ENCODE measurements at regions not wholly inside any gene's neighbourhood (a gene's known extent, or its start where the extent isn't known, plus 50 kb on each side); places are given as distances from the start of the nearest gene placed in this dataset.

DNA sequence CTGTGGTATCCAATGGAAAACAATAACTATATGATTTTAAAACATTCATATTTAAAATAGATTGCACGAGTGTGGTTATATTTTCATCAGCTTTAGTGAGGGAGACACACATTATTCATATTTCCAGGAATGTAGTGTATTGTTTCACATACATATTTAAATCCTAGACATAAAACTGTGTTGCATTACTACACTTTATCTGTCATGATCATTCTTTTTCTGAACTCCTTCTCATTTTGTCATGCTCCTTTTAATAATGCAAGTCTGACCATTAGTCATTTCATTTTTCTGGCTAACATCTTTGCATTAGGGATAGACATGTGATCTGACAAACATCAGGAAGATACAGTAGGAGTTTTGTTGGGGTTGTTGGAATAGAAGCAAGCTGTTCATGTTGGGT, 1382.7 kb downstream of the PCDH7 start:
- Mint-ChIP-seq H3K9me3 (peaks cover 13 to 18% of the 10 kb centered on the region in 2 donors), H3K27ac (no peak overlapping the region), H3K36me3 (peaks cover 0 to 4% of the 10 kb centered on the region in 2 donors)
- DNase-seq (ENCODE audit: low spot score in 2 of 2): no peak
- no peak for ATAC-seq

DNA sequence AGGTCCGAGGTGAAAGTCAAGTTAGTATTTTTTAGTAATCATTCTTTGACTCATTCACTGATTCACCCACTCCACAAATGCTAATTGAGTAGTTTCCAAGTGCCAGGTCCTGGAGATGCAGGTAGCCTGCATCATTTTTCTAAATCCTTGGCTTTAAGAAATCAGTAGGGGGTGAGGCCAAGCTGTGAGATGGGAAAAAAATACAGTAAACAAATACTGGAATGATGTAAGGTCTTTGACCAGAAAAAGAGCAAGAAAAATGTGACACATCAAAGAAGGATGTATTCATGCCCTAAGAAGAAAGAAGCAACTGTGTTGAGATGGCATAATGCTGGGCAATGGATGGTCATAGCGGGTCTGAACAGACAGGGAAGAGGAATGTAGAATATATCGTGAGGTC, 1386.6 kb downstream of the PCDH7 start:
- ATAC-seq (no peak), DNase-seq (ENCODE audit: low spot score in 2 of 2) (no peak)
- no peak overlapping the region for H3K27ac Mint-ChIP-seq
- peaks cover 0 to 4% of the 10 kb centered on the region in 2 donors for H3K36me3 Mint-ChIP-seq
- H3K9me3 Mint-ChIP-seq: peaks cover 19 to 27% of the 10 kb centered on the region in 2 donors

DNA sequence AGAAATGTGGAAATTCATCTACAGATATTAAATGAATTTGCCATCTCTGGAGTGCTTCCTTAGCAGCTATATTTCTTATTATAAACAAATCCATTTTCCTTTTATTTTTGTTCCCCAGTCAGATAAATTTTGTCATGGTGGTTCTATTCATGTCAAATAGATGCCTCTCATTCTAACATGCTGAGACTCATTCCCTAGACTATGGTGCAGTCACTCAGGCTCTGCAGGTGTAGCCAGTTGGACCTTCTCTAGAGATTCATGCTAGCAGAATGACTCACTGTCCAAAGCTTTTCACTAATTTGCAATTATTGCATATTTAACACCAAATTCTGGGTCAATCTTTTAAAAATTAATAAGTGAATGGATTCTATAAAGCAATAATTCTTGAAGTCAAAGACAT, 1392.7 kb downstream of the PCDH7 start:
- Mint-ChIP-seq H3K9me3 (peaks cover 6 to 9% of the 10 kb centered on the region in 2 donors), H3K36me3 (no peaks in the 10 kb centered on the region), H3K27ac (no peak overlapping the region)
- no peak for DNase-seq (ENCODE audit: low spot score in 2 of 2)
- no peak for ATAC-seq

DNA sequence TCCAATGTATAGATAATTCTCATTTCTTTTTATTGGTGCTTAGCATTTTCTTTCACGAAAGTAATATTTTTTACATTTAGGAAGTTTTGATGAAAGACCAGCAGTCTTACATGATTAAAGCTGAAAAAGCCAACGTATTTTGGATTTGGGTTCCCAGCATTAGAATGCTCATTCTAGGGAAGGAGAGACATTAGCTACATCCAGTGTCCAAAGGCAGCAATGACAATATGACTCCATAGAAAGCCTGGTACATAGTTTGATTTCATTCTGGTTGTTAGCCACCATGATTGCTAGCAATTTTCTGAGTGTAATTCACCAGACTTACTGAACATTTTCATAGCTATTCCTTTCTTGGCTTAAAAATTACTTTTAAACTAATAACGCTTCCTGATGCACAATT, 1397.5 kb downstream of the PCDH7 start:
- no peak for ATAC-seq
- DNase-seq (ENCODE audit: low spot score in 2 of 2): no peak
- H3K36me3 Mint-ChIP-seq: no peaks in the 10 kb centered on the region
- peaks cover 0 to 15% of the 10 kb centered on the region in 2 donors for H3K9me3 Mint-ChIP-seq
- no peak overlapping the region for H3K27ac Mint-ChIP-seq

DNA sequence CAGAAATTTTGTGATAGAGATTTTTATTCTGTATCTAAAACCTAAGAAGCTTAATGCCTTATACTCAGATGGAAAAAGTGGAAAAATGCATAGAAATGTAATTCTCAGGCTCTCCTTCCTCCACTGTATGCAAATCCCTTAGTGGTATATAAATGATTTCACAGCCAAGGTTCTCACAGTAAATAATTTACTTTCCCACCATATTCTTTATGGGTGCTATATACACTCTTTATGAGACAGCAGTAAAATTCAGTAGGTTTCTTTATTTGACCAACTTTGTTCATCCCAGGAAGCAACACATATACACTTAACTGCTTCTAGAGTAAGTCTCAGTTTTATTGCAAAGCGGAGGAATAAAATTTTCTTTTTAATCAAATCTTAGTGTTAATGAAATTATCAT, 1399.7 kb downstream of the PCDH7 start:
- DNase-seq (ENCODE audit: low spot score in 2 of 2) (no peak), ATAC-seq (no peak)
- H3K27ac Mint-ChIP-seq: no peak overlapping the region
- H3K9me3 Mint-ChIP-seq: peaks cover 4 to 27% of the 10 kb centered on the region in 2 donors
- no peaks in the 10 kb centered on the region for H3K36me3 Mint-ChIP-seq

DNA sequence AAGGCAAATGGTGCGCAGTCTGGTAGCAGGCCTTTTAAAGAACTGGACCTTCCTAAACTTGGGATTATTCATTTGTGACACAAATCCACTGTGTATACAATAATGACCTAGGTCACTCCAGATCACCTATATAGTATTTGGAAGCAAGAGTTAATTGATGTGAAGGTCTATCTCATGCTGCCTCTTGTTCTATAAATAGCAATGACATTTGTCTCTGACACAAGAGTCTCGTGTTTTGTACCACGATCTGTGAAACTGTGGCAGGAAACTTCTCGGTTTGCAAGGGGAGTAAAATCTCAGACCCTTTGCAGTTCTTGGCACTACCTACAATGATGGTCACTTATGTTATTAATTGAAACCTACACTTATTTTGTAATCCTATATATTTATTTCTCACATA, 1408.4 kb downstream of the PCDH7 start:
- H3K27ac Mint-ChIP-seq: no peak overlapping the region
- peaks cover 14 to 17% of the 10 kb centered on the region in 2 donors for H3K9me3 Mint-ChIP-seq
- H3K36me3 Mint-ChIP-seq: no peaks in the 10 kb centered on the region
- no peak for ATAC-seq
- no peak for DNase-seq (ENCODE audit: low spot score in 2 of 2)

DNA sequence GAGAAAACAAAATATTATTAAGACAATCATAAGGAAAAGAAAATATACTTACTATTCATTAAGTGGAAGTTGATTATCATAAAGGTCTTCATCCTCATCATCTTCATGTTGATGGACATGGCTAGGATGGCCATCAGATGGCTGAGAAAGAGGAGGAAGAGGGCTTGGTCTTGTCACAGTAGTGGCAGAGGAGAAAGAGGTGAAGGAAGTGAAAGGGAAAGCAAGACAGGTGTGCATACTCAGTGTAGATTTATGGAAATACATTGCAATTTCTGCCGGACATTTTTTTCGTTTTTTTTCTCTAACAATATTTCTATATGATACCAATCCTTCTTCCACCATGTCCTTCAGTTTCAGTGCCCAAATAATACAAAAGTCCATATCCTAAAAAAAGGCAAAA, 1409.8 kb downstream of the PCDH7 start:
- H3K9me3 Mint-ChIP-seq: peaks cover 9 to 17% of the 10 kb centered on the region in 2 donors
- H3K27ac Mint-ChIP-seq: no peak overlapping the region
- no peaks in the 10 kb centered on the region for H3K36me3 Mint-ChIP-seq
- DNase-seq (ENCODE audit: low spot score in 2 of 2) (no peak), ATAC-seq (no peak)

DNA sequence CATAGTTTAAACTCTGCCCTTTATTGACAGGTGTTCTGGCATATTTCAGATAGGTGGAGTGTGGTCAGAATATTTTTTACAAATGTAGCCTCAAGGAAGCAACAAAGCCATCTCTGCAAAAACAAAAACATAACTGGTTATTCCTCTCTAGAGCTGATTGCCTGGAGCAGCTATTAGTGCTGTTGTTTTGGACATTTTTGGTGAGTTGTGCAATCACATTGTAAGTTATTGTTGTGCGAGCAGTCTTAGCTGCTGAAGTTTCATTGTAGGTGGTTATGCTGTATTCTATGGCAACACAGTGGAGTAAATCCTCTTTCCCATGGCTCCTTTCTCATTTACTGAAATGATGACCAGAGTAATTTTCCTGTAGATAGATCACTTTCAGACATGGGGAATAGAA, 1413.0 kb downstream of the PCDH7 start:
- no peak overlapping the region for H3K27ac Mint-ChIP-seq
- no peaks in the 10 kb centered on the region for H3K36me3 Mint-ChIP-seq
- peaks cover 9 to 15% of the 10 kb centered on the region in 2 donors for H3K9me3 Mint-ChIP-seq
- DNase-seq (ENCODE audit: low spot score in 2 of 2) (no peak), ATAC-seq (no peak)

DNA sequence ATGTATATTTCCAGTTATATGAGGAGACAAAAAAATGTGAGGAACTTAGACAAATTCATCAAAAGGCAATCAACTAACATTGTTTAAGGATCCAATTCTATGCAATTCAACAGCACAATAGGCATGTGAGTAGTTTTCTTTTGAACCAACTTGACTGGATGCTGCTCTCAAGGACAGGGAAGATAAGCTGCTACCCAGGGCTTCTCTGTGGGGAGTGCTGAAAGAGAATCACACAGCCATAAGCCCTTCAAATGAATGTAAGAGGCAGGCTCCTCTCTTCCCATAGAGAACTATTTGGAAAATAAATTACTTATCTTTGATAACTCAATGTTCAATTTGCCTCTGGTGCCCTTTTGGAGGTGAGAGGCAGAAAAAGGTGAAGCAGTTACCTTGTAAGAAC, 1413.6 kb downstream of the PCDH7 start:
- no peaks in the 10 kb centered on the region for H3K36me3 Mint-ChIP-seq
- ATAC-seq (no peak), DNase-seq (ENCODE audit: low spot score in 2 of 2) (no peak)
- H3K27ac Mint-ChIP-seq: no peak overlapping the region
- H3K9me3 Mint-ChIP-seq: peaks cover 9 to 14% of the 10 kb centered on the region in 2 donors

DNA sequence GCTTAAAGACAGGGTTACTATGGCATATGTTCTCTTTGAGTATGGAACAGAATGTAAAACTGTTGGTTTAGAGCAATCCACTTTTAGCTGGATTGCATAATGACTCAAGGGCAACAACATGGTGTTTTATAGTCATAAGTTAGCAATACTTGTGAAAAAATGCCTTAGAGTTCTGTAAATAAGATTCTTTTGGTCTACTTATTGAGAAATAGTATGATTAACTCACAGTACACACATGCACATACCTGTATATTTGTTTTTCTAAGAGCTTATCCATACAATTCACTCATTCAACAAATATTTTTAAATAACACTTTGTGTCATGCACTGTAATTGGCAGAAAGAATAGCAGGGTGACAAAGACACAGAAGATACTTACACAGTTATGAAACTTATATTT, 1415.5 kb downstream of the PCDH7 start:
- Mint-ChIP-seq H3K27ac (no peak overlapping the region), H3K9me3 (peaks cover 5 to 16% of the 10 kb centered on the region in 2 donors), H3K36me3 (no peaks in the 10 kb centered on the region)
- ATAC-seq: no peak
- DNase-seq (ENCODE audit: low spot score in 2 of 2): no peak

DNA sequence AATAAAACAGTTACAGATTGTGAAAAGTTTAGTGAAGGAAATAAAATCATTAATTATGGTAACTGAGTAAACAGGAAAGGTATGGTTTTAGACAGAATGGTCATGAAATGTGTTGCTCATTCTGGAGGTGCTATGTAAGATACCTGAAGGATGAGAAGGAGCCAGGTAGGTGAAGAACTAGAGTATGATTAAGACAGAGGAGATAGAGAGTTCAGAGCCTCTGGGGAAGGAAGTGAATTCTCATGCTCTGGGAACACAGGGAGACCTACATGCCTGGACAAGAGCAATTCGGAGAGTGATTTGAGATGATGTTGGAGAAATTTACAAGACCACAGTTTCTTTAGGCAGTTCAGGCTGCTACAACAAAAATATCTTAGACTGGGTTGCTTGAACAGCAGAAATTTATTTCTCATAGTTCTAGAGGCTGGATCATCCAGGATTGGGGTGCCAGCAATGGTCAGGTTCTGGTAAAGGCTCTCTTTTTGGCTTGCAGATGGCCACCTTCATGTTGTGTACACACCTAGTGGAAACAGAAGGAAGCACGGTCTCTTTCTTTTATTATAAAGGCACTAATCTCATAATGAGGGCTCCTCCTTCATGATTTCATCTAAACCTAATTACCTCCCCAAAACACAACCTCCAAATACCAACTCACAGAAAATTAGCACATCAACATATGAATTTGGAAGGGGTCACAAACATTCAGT, 1416.1 kb downstream of the PCDH7 start:
- Mint-ChIP-seq H3K27ac (no peak overlapping the region), H3K9me3 (peaks cover 2 to 19% of the 10 kb centered on the region in 2 donors), H3K36me3 (no peaks in the 10 kb centered on the region)
- ATAC-seq: no peak
- DNase-seq (ENCODE audit: low spot score in 2 of 2): no peak

DNA sequence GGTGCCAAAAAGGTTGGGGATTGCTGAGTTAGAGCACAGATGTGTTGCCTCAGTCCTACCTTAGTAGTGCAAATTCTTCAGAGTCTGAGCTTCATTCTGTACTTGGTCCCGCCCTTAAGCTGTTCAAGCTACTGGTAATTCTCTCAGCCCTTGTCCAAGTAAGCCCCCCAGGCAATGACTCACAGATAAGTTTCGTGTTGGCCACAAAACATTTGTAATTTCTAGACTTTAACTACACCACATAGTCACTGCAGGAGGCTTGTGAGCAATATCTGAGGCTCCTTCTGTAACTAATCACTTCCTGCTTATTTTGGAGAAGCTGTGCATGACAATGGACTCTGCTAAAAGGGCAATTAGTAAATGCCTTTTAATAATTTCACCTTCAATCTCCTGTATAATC, 1420.5 kb downstream of the PCDH7 start:
- peak in 1 of 2 donors; percentile 26 for ATAC-seq
- H3K27ac Mint-ChIP-seq: no peak overlapping the region
- DNase-seq (ENCODE audit: low spot score in 2 of 2): no peak
- H3K36me3 Mint-ChIP-seq: no peaks in the 10 kb centered on the region
- H3K9me3 Mint-ChIP-seq: peaks cover 0 to 18% of the 10 kb centered on the region in 2 donors

DNA sequence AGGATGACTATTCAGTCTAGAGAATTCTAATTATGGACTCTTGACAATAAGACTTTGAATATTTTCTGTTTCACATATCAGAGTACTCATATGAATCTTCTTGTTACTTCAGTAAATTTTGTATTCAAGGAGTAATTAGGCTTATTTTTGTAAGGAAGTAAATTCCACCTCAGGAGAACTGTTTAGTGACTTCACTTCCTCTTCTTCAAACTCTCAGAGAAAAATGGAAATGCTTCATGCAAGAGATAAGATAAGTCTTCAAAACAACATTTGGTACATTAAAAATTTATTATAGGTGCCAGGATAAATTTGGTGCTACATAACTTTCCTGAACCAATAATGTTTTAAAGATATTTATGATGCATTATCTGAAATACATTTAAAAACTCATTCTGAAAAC, 1421.9 kb downstream of the PCDH7 start:
- DNase-seq (ENCODE audit: low spot score in 2 of 2) (no peak), ATAC-seq (no peak)
- Mint-ChIP-seq H3K27ac (no peak overlapping the region), H3K9me3 (peaks cover 0 to 14% of the 10 kb centered on the region in 2 donors), H3K36me3 (no peaks in the 10 kb centered on the region)

DNA sequence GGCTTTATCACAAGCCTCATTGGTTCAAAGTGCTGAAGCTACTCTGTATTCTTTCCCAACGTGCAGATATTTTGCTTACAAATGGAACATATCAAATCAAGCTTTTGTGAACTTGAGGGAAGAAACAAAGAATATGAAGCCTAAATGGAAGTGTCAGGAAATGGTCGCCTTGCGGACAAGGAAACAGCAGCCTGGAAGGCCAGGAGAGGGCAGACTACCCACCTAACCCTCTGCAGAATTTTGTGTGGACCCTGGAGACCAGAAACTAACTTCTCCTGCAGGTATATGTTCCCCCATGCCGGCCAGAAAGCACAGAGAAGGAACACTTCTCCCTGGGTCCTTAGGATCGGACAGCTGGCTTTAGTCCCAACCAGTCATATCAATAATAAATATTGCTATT, 1425.8 kb downstream of the PCDH7 start:
- Mint-ChIP-seq H3K27ac (no peak overlapping the region), H3K9me3 (peaks cover 4 to 12% of the 10 kb centered on the region in 2 donors), H3K36me3 (no peaks in the 10 kb centered on the region)
- ATAC-seq: no peak
- DNase-seq (ENCODE audit: low spot score in 2 of 2): no peak

DNA sequence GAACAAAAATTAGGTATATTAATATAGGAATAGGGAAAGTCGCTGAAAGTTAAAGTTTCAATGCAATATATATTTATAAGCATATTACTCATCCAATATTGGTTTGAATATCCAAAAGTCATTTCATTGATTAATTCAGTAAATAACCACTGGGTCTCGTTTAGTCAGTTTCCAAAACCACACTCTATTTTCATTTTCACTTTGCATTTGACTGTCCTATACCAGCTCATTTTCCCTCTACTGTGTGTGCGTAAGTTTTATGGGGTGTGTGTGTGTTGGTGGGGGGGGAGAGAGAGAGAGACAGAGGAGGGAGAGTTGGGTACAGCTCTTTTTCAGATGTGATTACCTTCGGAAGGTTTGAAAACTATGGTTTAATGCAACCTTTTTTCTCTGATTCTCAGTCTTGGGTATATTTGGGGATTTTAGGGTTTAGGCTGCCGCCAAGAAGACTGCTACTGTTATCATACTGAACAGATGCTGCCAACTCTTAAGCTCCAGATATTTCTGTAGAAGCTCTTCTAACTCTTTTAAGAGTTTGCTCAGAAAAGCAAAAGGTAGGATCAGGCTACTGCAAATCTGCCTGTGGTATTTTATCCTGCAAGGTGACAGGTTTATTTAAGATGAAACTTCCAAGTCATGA, 1427.4 kb downstream of the PCDH7 start:
- Mint-ChIP-seq H3K27ac (no peak overlapping the region), H3K9me3 (peaks cover 4 to 10% of the 10 kb centered on the region in 2 donors), H3K36me3 (no peaks in the 10 kb centered on the region)
- no peak for ATAC-seq
- DNase-seq (ENCODE audit: low spot score in 2 of 2): no peak

DNA sequence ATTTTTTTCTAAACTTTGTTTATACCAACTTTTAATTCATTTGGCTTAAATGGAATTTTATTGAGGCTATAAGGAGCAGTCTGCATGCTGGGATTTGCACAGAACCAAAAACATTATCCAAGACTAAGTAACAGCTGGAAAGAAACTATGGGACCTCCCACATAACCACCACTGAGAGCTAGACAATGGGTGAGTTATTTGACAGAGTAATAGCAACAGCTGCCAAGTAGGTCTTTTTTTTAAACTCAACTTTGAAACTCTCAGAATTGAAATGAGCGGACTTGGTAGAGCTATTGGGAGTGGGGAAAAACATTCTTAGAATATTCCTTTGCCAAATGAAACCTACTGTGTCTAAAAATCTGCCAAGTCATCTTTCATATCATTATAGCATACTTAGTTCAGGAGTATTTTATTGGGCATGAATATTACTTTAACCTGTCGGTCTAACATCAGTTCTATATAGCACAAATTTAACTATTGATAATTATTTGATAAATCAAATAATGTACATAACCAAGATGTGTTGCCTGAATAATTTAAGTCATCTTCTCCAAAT, 1428.0 kb downstream of the PCDH7 start:
- ATAC-seq (no peak), DNase-seq (ENCODE audit: low spot score in 2 of 2) (no peak)
- Mint-ChIP-seq H3K27ac (no peak overlapping the region), H3K36me3 (no peaks in the 10 kb centered on the region), H3K9me3 (peaks cover 6 to 7% of the 10 kb centered on the region in 2 donors)

DNA sequence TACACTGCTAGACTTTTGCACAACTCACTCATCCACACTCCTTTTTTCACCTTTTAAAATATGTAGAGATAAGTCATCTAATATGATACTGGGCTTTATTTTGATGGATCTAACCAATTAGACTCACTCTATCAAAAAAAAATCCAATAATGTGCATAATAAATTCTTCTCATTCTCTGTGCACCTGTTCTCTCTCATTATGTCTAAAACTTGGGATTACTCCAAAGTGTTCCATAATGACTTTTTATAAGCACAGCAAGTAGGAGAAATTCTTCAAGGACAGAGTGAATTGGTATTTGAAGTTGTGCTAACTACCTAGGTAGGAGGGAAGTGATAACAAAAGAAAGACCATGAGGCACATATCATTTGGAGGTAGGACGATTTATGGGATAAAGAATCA, 1438.8 kb downstream of the PCDH7 start:
- Mint-ChIP-seq H3K36me3 (no peaks in the 10 kb centered on the region), H3K27ac (no peak overlapping the region), H3K9me3 (peaks cover 17% of the 10 kb centered on the region in 2 donors)
- ATAC-seq (no peak), DNase-seq (ENCODE audit: low spot score in 2 of 2) (no peak)

DNA sequence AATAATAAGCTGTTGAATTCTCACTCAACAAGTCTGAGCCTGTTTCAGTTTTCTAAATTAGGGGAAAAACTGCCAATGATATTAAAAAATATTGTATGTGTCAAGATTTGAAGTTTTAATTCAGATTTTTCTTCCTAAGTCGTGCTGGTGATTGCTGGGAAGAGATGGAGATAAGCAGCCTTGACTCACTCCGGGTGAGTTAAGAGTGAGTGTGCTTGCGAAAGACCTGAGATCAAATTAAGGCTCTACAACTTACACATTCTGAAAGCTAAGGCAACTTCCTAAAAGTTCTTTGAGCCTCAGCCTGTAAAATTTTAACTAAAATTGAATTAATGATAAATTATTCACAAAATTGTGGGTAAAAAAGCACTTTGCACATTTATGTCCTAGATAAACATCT, 1441.2 kb downstream of the PCDH7 start:
- peaks cover 4 to 5% of the 10 kb centered on the region in 2 donors for H3K9me3 Mint-ChIP-seq
- no peak for ATAC-seq
- no peak overlapping the region for H3K27ac Mint-ChIP-seq
- DNase-seq (ENCODE audit: low spot score in 2 of 2): no peak
- H3K36me3 Mint-ChIP-seq: no peaks in the 10 kb centered on the region

Measured in activated naive CD4-positive, alpha-beta T cell treated with anti-CD3 and anti-CD28 coated beads, Interleukin-2, amount 50 U/mL, for 72 hours (primary cell).